GM23338 (cell line): ENCODE measurements at regions not wholly inside any gene's neighbourhood (a gene's known extent, or its start where the extent isn't known, plus 50 kb on each side); places are given as distances from the start of the nearest gene placed in this dataset.

Experiments used
- EZH2 ChIP-seq: fragments of 200-600 bp; sonication (generic); IDR thresholded peaks from one replicate; pipeline ENCODE4 v1.8.0; 2017; ENCODE audit warnings: antibody characterized with exemption, mild to moderate bottlenecking, low read depth; ENCODE audit not compliant: unreplicated experiment
- EZH2phosphoT487 ChIP-seq: fragments of 200-600 bp; sonication (generic); IDR thresholded peaks from one replicate; pipeline ENCODE4 v1.8.1; 2018; ENCODE audit warnings: antibody characterized with exemption; ENCODE audit not compliant: unreplicated experiment
- TF ChIP-seq, protein P1 (sequence below), 2 experiments: fragments of 200-600 bp in 1 of 2; sonication (generic) in 1 of 2; conservative IDR thresholded peaks; 2 replicates each; pipeline versions ENCODE4 v1.5.1 to v1.6.1; 2016 to 2017; ENCODE audit warnings: antibody characterized with exemption in 2 of 2, low read depth in 2 of 2, mild to moderate bottlenecking in 2 of 2, moderate library complexity in 1 of 2
- TF ChIP-seq, protein P2 (sequence below): IDR thresholded peaks from one replicate; pipeline ENCODE4 v1.6.1; 2018; ENCODE audit warnings: antibody characterized with exemption; ENCODE audit not compliant: unreplicated experiment

DNA sequence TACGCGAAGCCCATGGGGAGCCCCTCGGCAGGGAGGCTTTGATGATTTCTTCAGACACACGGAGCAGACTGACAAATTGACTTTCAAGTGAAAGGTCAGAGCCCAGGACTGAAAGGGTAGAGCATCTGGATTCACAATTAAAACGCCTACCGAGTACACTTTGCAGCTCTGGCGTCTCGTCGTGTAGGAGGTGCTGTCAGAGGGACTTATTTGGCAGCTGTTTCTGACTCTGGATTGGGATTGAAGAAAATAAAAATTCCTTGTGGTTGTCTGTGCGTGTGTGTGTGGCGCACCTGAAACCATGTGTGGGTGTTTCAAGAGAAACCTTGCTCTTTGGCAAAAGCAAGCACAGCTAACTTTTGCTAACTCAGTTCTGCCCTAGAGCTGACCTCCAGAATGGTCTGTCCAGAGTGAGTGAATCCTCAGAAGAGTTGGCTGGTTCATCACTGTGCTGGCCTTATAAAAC, 348.7 kb downstream of the HLX start:
- TF ChIP-seq, protein P1, sequence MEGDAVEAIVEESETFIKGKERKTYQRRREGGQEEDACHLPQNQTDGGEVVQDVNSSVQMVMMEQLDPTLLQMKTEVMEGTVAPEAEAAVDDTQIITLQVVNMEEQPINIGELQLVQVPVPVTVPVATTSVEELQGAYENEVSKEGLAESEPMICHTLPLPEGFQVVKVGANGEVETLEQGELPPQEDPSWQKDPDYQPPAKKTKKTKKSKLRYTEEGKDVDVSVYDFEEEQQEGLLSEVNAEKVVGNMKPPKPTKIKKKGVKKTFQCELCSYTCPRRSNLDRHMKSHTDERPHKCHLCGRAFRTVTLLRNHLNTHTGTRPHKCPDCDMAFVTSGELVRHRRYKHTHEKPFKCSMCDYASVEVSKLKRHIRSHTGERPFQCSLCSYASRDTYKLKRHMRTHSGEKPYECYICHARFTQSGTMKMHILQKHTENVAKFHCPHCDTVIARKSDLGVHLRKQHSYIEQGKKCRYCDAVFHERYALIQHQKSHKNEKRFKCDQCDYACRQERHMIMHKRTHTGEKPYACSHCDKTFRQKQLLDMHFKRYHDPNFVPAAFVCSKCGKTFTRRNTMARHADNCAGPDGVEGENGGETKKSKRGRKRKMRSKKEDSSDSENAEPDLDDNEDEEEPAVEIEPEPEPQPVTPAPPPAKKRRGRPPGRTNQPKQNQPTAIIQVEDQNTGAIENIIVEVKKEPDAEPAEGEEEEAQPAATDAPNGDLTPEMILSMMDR (conservative IDR thresholded peaks at IDR 0.05; ENCODE audit: low read depth in 2 of 2): no peak
- TF ChIP-seq, protein P2, sequence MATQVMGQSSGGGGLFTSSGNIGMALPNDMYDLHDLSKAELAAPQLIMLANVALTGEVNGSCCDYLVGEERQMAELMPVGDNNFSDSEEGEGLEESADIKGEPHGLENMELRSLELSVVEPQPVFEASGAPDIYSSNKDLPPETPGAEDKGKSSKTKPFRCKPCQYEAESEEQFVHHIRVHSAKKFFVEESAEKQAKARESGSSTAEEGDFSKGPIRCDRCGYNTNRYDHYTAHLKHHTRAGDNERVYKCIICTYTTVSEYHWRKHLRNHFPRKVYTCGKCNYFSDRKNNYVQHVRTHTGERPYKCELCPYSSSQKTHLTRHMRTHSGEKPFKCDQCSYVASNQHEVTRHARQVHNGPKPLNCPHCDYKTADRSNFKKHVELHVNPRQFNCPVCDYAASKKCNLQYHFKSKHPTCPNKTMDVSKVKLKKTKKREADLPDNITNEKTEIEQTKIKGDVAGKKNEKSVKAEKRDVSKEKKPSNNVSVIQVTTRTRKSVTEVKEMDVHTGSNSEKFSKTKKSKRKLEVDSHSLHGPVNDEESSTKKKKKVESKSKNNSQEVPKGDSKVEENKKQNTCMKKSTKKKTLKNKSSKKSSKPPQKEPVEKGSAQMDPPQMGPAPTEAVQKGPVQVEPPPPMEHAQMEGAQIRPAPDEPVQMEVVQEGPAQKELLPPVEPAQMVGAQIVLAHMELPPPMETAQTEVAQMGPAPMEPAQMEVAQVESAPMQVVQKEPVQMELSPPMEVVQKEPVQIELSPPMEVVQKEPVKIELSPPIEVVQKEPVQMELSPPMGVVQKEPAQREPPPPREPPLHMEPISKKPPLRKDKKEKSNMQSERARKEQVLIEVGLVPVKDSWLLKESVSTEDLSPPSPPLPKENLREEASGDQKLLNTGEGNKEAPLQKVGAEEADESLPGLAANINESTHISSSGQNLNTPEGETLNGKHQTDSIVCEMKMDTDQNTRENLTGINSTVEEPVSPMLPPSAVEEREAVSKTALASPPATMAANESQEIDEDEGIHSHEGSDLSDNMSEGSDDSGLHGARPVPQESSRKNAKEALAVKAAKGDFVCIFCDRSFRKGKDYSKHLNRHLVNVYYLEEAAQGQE: no peak
- TF ChIP-seq EZH2 (no peak), EZH2phosphoT487 (no peak)
